H1 (cell line): ENCODE measurements at regions not wholly inside any gene's neighbourhood (a gene's known extent, or its start where the extent isn't known, plus 50 kb on each side); places are given as distances from the start of the nearest gene placed in this dataset.

ENCODE experiments used
- CEBPB ChIP-seq: IDR thresholded peaks from 2 replicates; pipeline ENCODE4 v1.6.1; 2012; ENCODE audit warnings: low read depth, low read length
- CHD1 ChIP-seq: IDR thresholded peaks from 2 replicates; pipeline ENCODE4 v1.6.1; 2012; ENCODE audit warnings: low read depth, low read length, improper control_type of control experiment
- CTCF ChIP-seq, 3 experiments: IDR thresholded peaks; 1 replicate in 2 of 3; 2 replicates in 1 of 3; pipeline versions ENCODE4 v1.5.1 to v1.6.1; 2011; ENCODE audit warnings: low read length in 3 of 3, mild to moderate bottlenecking in 3 of 3, inconsistent platforms in 2 of 3, low read depth in 1 of 3, moderate library complexity in 1 of 3; ENCODE audit not compliant: insufficient read depth in 1 of 3; ENCODE audit errors: control extremely low read depth in 1 of 3
- EGR1 ChIP-seq: IDR thresholded peaks from 2 replicates; pipeline ENCODE4 v1.6.1; 2011; ENCODE audit warnings: low read depth, low read length, borderline replicate concordance
- EP300 ChIP-seq, 2 experiments: IDR thresholded peaks; 1 replicate in 1 of 2; 2 replicates in 1 of 2; pipeline ENCODE4 v1.6.1; 2011 to 2012; ENCODE audit warnings: low read depth in 2 of 2, low read length in 2 of 2, mild to moderate bottlenecking in 2 of 2, borderline replicate concordance in 1 of 2, inconsistent platforms in 1 of 2, moderate library complexity in 1 of 2
- HDAC2 ChIP-seq, 2 experiments: fragments of 300-600 bp in 1 of 2; sonication (generic) in 1 of 2; IDR thresholded peaks; 2 replicates each; pipeline ENCODE4 v1.6.1; 2011 to 2012; ENCODE audit warnings: low read depth in 2 of 2, low read length in 2 of 2, mild to moderate bottlenecking in 2 of 2, moderate library complexity in 2 of 2, borderline replicate concordance in 1 of 2, inconsistent platforms in 1 of 2
- HDAC6 ChIP-seq: IDR thresholded peaks from one replicate; pipeline ENCODE4 v1.7.1; 2012; ENCODE audit warnings: low read depth, mild to moderate bottlenecking, inconsistent platforms, low read length, moderate library complexity
- MAX ChIP-seq: IDR thresholded peaks from 2 replicates; pipeline ENCODE4 v1.6.1; 2012; ENCODE audit warnings: inconsistent platforms
- POLR2A ChIP-seq, 2 experiments: IDR thresholded peaks; 1 replicate in 1 of 2; 2 replicates in 1 of 2; pipeline ENCODE4 v1.6.1; 2011; ENCODE audit warnings: low read depth in 2 of 2, low read length in 2 of 2, mild to moderate bottlenecking in 2 of 2; ENCODE audit errors: control extremely low read depth in 1 of 2
- POLR2AphosphoS5 ChIP-seq: IDR thresholded peaks from 2 replicates; pipeline ENCODE4 v1.6.1; 2011; ENCODE audit warnings: low read depth, low read length
- RBBP5 ChIP-seq: IDR thresholded peaks from 2 replicates; pipeline ENCODE4 v1.7.1; 2012; ENCODE audit warnings: low read depth, mild to moderate bottlenecking, inconsistent platforms, low read length, moderate library complexity, borderline replicate concordance
- SRF ChIP-seq: IDR thresholded peaks from 2 replicates; pipeline ENCODE4 v1.6.1; 2011; ENCODE audit warnings: mild to moderate bottlenecking, low read depth, low read length, moderate library complexity
- ZNF274 ChIP-seq: IDR thresholded peaks from 2 replicates; pipeline ENCODE4 v1.7.0; 2012; ENCODE audit warnings: low read length, borderline replicate concordance; ENCODE audit errors: extremely low read depth

- no peak for TF ChIP-seq POLR2A (IDR thresholded peaks at IDR 0.05; ENCODE audit: control extremely low read depth in 1 of 2, low read depth in 2 of 2, low read length in 2 of 2)
- TF ChIP-seq CEBPB: no peak
- TF ChIP-seq CTCF (IDR thresholded peaks at IDR 0.05; ENCODE audit: control extremely low read depth in 1 of 3, insufficient read depth in 1 of 3, low read depth in 1 of 3, low read length in 3 of 3): no peak
- TF ChIP-seq HDAC6: no peak
- TF ChIP-seq HDAC2 (IDR thresholded peaks at IDR 0.05; ENCODE audit: borderline replicate concordance in 1 of 2, low read depth in 2 of 2, low read length in 2 of 2): no peak
- TF ChIP-seq POLR2AphosphoS5: no peak
- TF ChIP-seq RBBP5: no peak
- TF ChIP-seq ZNF274: no peak
- TF ChIP-seq CHD1: no peak
- no peak for TF ChIP-seq EGR1
- no peak for TF ChIP-seq MAX
- no peak for TF ChIP-seq SRF
- TF ChIP-seq EP300 (IDR thresholded peaks at IDR 0.05; ENCODE audit: borderline replicate concordance in 1 of 2, low read depth in 2 of 2, low read length in 2 of 2): no peak
Observed at GRCh38 chr15:69657626-69658025, 205.0 kb downstream of the RPLP1 start.
